ENCODE measurements at regions not wholly inside any gene's neighbourhood (a gene's known extent, or its start where the extent isn't known, plus 50 kb on each side); places are given as distances from the start of the nearest gene placed in this dataset.

DNA sequence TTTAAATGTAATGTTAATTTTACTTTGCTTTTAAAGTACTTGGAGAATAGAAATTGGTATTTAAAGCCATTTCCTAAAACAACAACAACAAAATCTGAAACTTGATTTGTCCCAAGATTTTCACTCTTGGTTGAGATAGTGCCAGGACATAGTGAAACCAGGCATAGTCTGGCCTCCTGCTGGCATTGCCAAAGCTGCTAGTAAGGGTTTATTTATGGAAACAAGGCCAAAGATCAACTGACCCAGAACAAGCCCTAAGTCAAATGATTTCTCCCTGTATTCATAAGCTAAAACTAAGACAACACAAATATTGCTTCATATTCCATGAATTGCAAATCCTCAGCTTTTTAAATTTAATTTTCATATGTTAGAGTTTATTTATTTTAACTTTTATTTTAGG, 227.5 kb upstream of the FGF13 start:
- no peaks in the 10 kb centered on the region for H3K36me3 Mint-ChIP-seq (ENCODE audit: insufficient read depth)
- H3K4me3 Mint-ChIP-seq, result no peak overlapping the region
- no peak for DNase-seq
- no peaks in the 10 kb centered on the region for H3K4me1 Mint-ChIP-seq (ENCODE audit: low read depth in 2 of 2)
- no peak for ATAC-seq (replicated peaks)
- no peaks in the 10 kb centered on the region for H3K27me3 Mint-ChIP-seq
- no peak overlapping the region for H3K27ac Mint-ChIP-seq
- H3K9me3 Mint-ChIP-seq, result peaks cover 3 to 6% of the 10 kb centered on the region in 2 donors

DNA sequence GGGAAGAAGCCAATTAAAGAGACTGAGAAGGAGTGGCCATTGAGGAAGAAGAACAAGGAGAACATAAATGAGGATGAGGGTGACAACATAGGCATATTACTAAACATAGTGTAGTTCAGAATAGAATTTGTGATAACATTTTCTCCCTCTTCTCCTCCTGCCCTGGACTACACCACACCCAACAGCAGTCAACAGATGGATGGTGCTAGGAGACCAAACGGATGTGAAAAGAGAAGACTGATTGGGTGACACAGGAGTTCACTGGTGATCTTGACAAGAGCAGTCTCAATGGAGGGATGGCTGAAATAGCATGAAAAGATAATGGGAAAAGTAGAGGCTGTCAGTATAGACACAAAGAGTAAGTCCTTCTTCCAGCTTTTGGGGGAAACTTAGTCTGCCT, 226.5 kb upstream of the FGF13 start:
- Mint-ChIP-seq H3K4me3 (no peak overlapping the region), H3K36me3 (ENCODE audit: insufficient read depth) (no peaks in the 10 kb centered on the region), H3K4me1 (ENCODE audit: low read depth in 2 of 2) (no peaks in the 10 kb centered on the region), H3K27me3 (no peaks in the 10 kb centered on the region), H3K9me3 (peaks cover 3 to 6% of the 10 kb centered on the region in 2 donors), H3K27ac (no peak overlapping the region)
- ATAC-seq (replicated peaks) (no peak), DNase-seq (no peak)

- DNase-seq (no peak), ATAC-seq (replicated peaks) (no peak)
- Mint-ChIP-seq H3K4me1 (ENCODE audit: low read depth in 2 of 2) (no peaks in the 10 kb centered on the region), H3K36me3 (ENCODE audit: insufficient read depth) (no peaks in the 10 kb centered on the region), H3K27ac (no peak overlapping the region), H3K4me3 (no peak overlapping the region), H3K27me3 (no peaks in the 10 kb centered on the region), H3K9me3 (peaks cover 4 to 7% of the 10 kb centered on the region in 2 donors)
These were observed 219.7 kb upstream of the FGF13 start for GRCh38 chrX:138931212-138931611.

- no peak overlapping the region for H3K4me3 Mint-ChIP-seq
- H3K9me3 Mint-ChIP-seq, result peaks cover 4 to 7% of the 10 kb centered on the region in 2 donors
- no peak overlapping the region for H3K27ac Mint-ChIP-seq
- DNase-seq, result no peak
- H3K4me1 Mint-ChIP-seq (ENCODE audit: low read depth in 2 of 2), result no peaks in the 10 kb centered on the region
- H3K36me3 Mint-ChIP-seq (ENCODE audit: insufficient read depth), result no peaks in the 10 kb centered on the region
- no peak for ATAC-seq (replicated peaks)
- H3K27me3 Mint-ChIP-seq, result no peaks in the 10 kb centered on the region
These were observed 219.0 kb upstream of the FGF13 start for GRCh38 chrX:138930583-138930945.

- Mint-ChIP-seq H3K36me3 (ENCODE audit: insufficient read depth) (no peaks in the 10 kb centered on the region), H3K27me3 (no peaks in the 10 kb centered on the region), H3K4me1 (ENCODE audit: low read depth in 2 of 2) (no peaks in the 10 kb centered on the region), H3K4me3 (no peak overlapping the region), H3K9me3 (peaks cover 4 to 7% of the 10 kb centered on the region in 2 donors), H3K27ac (no peak overlapping the region)
- DNase-seq (no peak), ATAC-seq (replicated peaks) (no peak)
These were observed 218.5 kb upstream of the FGF13 start for GRCh38 chrX:138929926-138930582.

DNA sequence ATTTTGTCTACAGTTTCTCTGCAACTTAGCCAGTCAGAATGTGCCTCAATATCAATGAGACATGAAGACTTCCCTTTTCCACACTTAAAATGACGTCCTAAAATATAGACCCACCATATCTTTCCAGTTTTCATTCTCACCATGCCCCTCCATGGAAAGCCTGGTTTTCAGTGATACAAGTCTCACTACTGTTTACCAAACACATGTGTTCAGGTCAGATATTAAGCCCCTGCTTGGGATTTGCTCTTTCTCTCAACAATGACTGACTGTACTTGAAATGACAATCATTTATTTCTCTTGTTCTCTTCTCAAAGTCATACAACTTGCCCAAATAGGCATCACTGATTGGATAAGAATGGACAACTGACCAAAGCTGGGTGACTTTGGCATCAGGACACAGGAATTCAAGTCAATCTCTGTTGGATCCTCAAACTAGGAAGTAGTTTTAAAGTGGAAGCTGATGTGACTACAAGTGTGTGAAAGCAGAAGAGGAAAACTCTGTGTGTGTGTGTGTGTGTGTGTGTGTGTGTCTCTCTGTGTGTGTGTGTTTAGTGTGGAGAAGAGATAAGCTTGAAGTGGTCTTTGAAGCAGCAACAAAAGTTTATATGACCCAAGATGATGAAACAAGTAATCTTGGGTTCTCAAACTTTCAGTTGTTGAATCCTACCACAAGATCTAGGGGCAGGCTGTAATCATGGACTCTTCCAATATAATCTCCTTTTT, 217.4 kb upstream of the FGF13 start:
- no peak for DNase-seq
- no peaks in the 10 kb centered on the region for H3K4me1 Mint-ChIP-seq (ENCODE audit: low read depth in 2 of 2)

GRCh38 chrX:138925330-138925729, 213.8 kb upstream of the FGF13 start:
- Mint-ChIP-seq H3K27ac (no peak overlapping the region), H3K27me3 (no peaks in the 10 kb centered on the region), H3K4me1 (ENCODE audit: low read depth in 2 of 2) (no peaks in the 10 kb centered on the region), H3K36me3 (ENCODE audit: insufficient read depth) (no peaks in the 10 kb centered on the region), H3K9me3 (peaks cover 4 to 7% of the 10 kb centered on the region in 2 donors), H3K4me3 (no peak overlapping the region)
- ATAC-seq (replicated peaks) (no peak), DNase-seq (no peak)

More for the DNA sequence above, 217.4 kb upstream of the FGF13 start:
- Mint-ChIP-seq H3K36me3 (ENCODE audit: insufficient read depth) (no peaks in the 10 kb centered on the region), H3K27me3 (no peaks in the 10 kb centered on the region), H3K4me3 (no peak overlapping the region), H3K27ac (no peak overlapping the region), H3K9me3 (peaks cover 4 to 7% of the 10 kb centered on the region in 2 donors)
- no peak for ATAC-seq (replicated peaks)

GRCh38 chrX:138923805-138924204, 212.3 kb upstream of the FGF13 start:
- H3K36me3 Mint-ChIP-seq (ENCODE audit: insufficient read depth), result no peaks in the 10 kb centered on the region
- no peak overlapping the region for H3K4me3 Mint-ChIP-seq
- ATAC-seq (replicated peaks), result no peak
- no peaks in the 10 kb centered on the region for H3K27me3 Mint-ChIP-seq
- peaks cover 4 to 7% of the 10 kb centered on the region in 2 donors for H3K9me3 Mint-ChIP-seq
- H3K4me1 Mint-ChIP-seq (ENCODE audit: low read depth in 2 of 2), result no peaks in the 10 kb centered on the region
- DNase-seq, result no peak
- H3K27ac Mint-ChIP-seq, result no peak overlapping the region

DNA sequence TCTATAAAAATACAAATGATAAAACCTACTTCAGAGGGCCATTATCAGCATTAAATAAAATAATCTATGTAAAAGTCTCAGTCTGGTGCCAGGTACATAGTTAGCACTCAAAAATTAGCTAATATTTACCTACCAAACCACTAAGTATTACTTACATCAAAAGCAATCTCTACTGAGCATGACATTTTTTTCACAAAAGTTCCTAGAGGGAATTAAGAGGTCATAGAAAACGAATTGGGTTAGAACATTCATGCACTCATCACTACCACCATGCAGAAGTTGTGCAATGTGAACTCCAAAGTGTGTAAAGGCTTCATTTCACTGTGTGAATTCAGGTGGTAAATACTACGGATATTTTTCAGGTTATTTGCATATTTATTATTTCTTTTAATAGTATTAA, 209.5 kb upstream of the FGF13 start:
- no peak for ATAC-seq (replicated peaks)
- Mint-ChIP-seq H3K27ac (no peak overlapping the region), H3K27me3 (no peaks in the 10 kb centered on the region), H3K4me3 (no peak overlapping the region), H3K9me3 (no peaks in the 10 kb centered on the region), H3K4me1 (ENCODE audit: low read depth in 2 of 2) (no peaks in the 10 kb centered on the region), H3K36me3 (ENCODE audit: insufficient read depth) (no peaks in the 10 kb centered on the region)
- no peak for DNase-seq

DNA sequence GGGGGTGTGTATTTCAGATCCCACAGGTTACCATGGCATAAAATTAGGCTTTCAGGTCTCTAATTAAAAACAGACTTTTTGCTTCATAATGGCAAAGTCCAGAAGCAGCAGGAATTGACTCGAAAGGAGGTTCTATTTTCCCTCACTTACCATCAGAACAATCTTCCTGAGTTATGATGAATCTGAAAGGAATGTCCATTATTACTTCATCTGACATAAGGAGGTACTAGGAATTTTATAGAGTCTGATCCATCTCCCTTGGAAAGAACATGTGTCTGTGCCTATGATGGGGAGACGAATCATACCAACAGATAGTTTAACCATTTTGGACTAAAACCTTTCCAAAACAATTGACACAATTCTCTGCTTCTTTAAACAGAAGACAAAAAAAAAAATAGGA, 206.3 kb upstream of the FGF13 start:
- DNase-seq, result no peak
- Mint-ChIP-seq H3K4me3 (no peak overlapping the region), H3K9me3 (peaks cover 0 to 2% of the 10 kb centered on the region in 2 donors), H3K4me1 (ENCODE audit: low read depth in 2 of 2) (no peaks in the 10 kb centered on the region), H3K27ac (no peak overlapping the region), H3K27me3 (no peaks in the 10 kb centered on the region), H3K36me3 (ENCODE audit: insufficient read depth) (no peaks in the 10 kb centered on the region)
- ATAC-seq (replicated peaks), result no peak

- Mint-ChIP-seq H3K27me3 (no peaks in the 10 kb centered on the region), H3K36me3 (ENCODE audit: insufficient read depth) (no peaks in the 10 kb centered on the region), H3K4me3 (no peak overlapping the region)
These were observed 203.2 kb upstream of the FGF13 start for GRCh38 chrX:138914767-138915166.

DNA sequence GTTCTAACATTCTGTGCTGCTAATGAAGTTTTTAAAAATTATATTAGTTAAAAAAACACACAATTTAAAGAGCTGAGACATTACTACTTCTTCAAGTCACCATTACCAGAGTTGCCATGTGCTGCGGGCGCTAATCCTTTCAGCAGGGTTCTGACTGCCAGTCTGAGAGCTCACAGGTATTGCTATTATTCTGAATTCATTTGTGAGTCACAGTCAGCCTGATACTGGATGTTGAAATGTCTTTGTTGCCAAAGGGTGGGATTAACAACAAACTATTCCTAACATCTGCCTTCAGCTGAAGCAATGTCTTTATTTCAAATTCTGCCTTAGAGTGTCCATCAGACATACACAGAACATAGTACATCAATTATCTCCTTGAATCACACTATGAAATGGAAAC, 197.1 kb upstream of the FGF13 start:
- no peak for DNase-seq
- Mint-ChIP-seq H3K27ac (no peak overlapping the region), H3K36me3 (ENCODE audit: insufficient read depth) (no peaks in the 10 kb centered on the region), H3K9me3 (peaks cover 0 to 2% of the 10 kb centered on the region in 2 donors), H3K4me3 (no peak overlapping the region), H3K27me3 (no peaks in the 10 kb centered on the region), H3K4me1 (ENCODE audit: low read depth in 2 of 2) (no peaks in the 10 kb centered on the region)
- ATAC-seq (replicated peaks), result no peak

More at GRCh38 chrX:138914767-138915166, 203.2 kb upstream of the FGF13 start:
- Mint-ChIP-seq H3K9me3 (peaks cover 0 to 2% of the 10 kb centered on the region in 2 donors), H3K4me1 (ENCODE audit: low read depth in 2 of 2) (no peaks in the 10 kb centered on the region), H3K27ac (no peak overlapping the region)
- DNase-seq (no peak), ATAC-seq (replicated peaks) (no peak)

DNA sequence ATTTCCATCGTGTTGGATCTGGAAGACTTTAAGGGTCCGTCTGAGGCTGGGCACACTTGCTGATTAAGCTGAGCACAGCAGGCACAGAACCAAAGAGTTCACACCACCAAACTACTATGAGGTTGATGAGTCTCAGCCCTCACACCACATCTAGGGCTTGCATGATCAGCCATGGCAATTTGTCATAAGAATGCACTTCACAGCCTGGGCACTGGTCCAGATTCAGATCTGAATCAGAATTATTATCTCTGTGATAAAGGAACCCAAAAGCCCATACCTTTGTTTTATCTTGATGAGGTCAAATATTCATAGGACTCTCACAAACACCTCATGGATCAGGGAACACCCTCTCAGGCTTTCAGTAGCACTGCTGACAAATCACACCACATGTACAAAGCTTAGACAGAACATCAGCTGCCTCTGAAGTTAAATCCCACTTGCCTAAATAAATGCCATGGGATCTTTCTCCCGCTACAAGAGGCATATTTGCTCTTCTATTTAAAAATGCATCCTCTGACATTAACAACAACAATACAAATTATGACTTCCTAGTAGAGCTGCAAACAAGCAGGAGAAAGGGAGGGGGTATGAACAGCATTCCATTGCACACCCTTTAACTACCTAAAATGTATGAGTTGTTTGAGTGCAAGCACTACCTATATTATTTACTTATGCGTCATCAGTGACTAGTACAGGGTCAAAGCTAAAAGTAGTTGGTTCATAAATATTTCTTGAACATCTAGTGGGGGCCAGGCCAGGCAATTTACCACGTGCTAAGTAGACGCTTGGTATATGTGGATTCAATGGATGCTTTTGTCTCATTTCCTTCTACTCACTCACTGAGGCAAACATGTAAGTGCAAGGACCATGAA, 186.3 kb upstream of the FGF13 start:
- no peak overlapping the region for H3K27ac Mint-ChIP-seq
- no peaks in the 10 kb centered on the region for H3K4me1 Mint-ChIP-seq (ENCODE audit: low read depth in 2 of 2)
- H3K36me3 Mint-ChIP-seq (ENCODE audit: insufficient read depth), result no peaks in the 10 kb centered on the region
- no peaks in the 10 kb centered on the region for H3K9me3 Mint-ChIP-seq
- no peak overlapping the region for H3K4me3 Mint-ChIP-seq
- no peaks in the 10 kb centered on the region for H3K27me3 Mint-ChIP-seq
- DNase-seq (no peak), ATAC-seq (replicated peaks) (no peak)

Data from effector memory CD8-positive, alpha-beta T cell (primary cell).